ENCODE measurements at regions not wholly inside any gene's neighbourhood (a gene's known extent, or its start where the extent isn't known, plus 50 kb on each side); places are given as distances from the start of the nearest gene placed in this dataset.

DNA sequence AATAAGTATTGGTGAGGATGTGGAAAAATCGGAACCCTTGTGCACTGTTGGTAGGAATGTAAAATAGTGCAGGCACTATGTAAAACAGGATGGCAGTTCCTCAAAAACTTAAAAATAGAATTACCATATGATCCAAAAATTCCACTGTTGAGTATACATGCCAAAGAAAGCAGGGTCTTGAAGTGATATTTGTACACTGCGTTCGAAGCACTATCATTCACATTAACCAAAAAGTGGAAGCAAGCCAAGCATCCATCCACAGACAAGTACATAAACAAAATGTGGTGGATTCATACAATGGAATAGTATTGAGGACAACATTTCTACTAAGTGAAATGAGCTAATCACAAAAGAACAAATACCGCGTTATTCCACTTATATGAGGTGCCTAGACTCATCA, 200.7 kb downstream of the TJP1 start:
- peaks cover 4% of the 10 kb centered on the region for H3K9me3 Mint-ChIP-seq
- H3K36me3 Mint-ChIP-seq, result no peaks in the 10 kb centered on the region
- no peak for ATAC-seq
- H3K27ac Mint-ChIP-seq, result no peak overlapping the region
- no peak overlapping the region for H3K4me3 Mint-ChIP-seq
- H3K27me3 Mint-ChIP-seq, result no peaks in the 10 kb centered on the region
- H3K4me1 Mint-ChIP-seq, result no peaks in the 10 kb centered on the region

DNA sequence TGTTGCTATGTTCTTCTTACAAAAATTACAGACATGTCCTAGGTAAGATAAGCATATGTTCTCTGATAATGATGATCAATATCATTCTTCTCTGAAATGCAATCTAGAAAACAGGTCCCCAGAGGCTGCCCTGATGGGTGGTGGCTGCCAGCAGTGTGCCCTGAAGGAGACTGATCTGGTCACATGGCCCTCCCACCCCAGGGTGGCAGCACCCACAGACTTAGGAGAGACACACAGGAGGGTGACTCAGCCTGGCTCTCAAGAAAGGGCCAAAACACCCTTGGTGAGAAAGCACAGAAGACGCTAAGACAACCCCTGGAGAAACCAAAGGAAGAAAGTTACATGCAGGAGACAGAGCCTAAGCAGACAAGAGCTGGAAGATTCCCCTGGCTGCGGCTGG, 203.7 kb downstream of the TJP1 start:
- no peaks in the 10 kb centered on the region for H3K27me3 Mint-ChIP-seq
- no peak for ATAC-seq

DNA sequence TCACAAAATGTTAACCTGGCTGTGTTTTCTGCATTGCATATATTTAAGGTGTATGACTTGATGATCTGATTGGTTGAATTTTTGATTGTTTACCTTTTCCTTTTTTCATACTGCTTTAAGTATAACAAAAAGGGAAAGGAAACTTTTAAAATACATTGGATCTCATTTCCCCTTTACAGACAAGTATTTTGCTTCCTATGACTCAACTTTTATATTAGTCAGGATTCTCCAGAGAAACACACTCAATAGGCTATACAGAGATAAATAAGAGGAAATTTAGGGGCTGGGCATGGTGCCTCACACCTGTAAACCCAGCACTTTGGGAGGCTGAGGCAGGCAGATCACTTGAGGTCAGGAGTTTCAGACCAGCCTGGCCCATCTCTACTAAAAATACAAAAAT, 205.8 kb downstream of the TJP1 start:
- H3K9me3 Mint-ChIP-seq, result peaks cover 4% of the 10 kb centered on the region
- no peak overlapping the region for H3K27ac Mint-ChIP-seq
- H3K27me3 Mint-ChIP-seq, result no peaks in the 10 kb centered on the region
- ATAC-seq, result no peak
- no peaks in the 10 kb centered on the region for H3K36me3 Mint-ChIP-seq
- no peaks in the 10 kb centered on the region for H3K4me1 Mint-ChIP-seq
- no peak overlapping the region for H3K4me3 Mint-ChIP-seq

More for the DNA sequence above, 203.7 kb downstream of the TJP1 start:
- no peak overlapping the region for H3K4me3 Mint-ChIP-seq
- no peak overlapping the region for H3K27ac Mint-ChIP-seq
- no peaks in the 10 kb centered on the region for H3K36me3 Mint-ChIP-seq
- no peaks in the 10 kb centered on the region for H3K4me1 Mint-ChIP-seq
- peaks cover 3% of the 10 kb centered on the region for H3K9me3 Mint-ChIP-seq

DNA sequence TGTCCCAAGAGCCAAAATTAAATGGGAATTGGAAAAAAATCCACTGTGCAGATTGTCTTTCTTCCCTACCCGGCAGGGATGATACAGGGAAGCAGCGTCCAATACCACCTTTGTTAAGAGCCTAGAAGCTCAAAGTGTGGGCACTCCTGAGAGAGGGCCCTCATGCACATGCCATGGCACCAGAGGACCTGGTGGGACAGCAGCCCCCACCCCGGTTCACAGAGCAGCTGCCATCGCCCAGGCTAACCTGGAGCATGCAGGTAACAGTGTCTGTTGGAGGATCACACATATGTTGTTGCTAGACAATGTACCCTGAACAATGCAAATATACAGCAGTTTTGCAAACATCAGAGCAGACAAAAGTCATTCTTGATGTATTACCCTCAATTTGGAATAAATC, 206.5 kb downstream of the TJP1 start:
- H3K4me3 Mint-ChIP-seq, result no peak overlapping the region
- H3K4me1 Mint-ChIP-seq, result no peaks in the 10 kb centered on the region
- no peaks in the 10 kb centered on the region for H3K36me3 Mint-ChIP-seq
- peaks cover 5% of the 10 kb centered on the region for H3K9me3 Mint-ChIP-seq
- no peaks in the 10 kb centered on the region for H3K27me3 Mint-ChIP-seq
- no peak for ATAC-seq
- H3K27ac Mint-ChIP-seq, result no peak overlapping the region

DNA sequence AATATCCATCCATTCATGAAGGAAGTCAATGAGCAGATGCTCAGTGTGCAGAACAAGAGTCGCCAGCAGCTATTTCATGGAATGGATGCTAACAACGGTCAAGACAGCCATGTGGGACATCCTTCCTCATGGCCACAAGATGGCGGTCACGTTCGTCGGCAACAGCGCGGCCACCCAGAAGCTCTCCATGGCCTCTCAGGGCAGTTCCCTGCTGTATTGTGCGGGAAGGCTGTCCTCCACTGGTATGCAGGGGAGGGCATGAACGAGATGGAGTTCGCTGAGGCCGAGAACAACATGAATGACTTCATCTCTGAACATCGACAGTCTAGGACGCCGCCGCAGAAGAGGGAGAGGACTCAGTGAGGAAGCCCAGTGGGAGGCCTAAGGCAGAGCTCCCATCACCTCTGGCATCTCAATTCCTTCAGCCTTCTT, 208.3 kb downstream of the TJP1 start:
- Mint-ChIP-seq H3K9me3 (peaks cover 5% of the 10 kb centered on the region), H3K4me3 (no peak overlapping the region), H3K4me1 (no peaks in the 10 kb centered on the region), H3K27me3 (no peaks in the 10 kb centered on the region), H3K27ac (no peak overlapping the region), H3K36me3 (no peaks in the 10 kb centered on the region)
- no peak for ATAC-seq

DNA sequence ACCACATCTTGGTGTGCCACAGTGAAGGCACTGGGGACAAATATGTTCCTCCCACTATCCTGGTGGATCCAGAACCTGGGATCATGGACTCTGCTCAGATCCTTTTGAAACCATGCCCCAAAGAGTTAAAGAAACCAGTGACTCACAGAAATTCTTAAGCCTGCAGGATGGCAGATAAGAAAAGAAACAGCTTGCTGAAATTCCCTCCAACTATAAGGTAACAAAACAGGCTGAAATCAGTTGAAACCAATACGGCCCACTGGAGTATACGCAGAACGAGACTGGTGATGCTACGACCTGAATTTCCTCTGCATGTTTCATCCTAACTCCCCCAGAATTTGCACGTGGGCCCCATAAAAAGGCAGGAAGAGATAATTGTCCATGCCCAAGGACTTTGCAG, 209.6 kb downstream of the TJP1 start:
- Mint-ChIP-seq H3K27me3 (no peaks in the 10 kb centered on the region), H3K36me3 (no peaks in the 10 kb centered on the region), H3K27ac (no peak overlapping the region), H3K9me3 (peaks cover 5% of the 10 kb centered on the region), H3K4me1 (no peaks in the 10 kb centered on the region), H3K4me3 (no peak overlapping the region)
- ATAC-seq, result no peak

DNA sequence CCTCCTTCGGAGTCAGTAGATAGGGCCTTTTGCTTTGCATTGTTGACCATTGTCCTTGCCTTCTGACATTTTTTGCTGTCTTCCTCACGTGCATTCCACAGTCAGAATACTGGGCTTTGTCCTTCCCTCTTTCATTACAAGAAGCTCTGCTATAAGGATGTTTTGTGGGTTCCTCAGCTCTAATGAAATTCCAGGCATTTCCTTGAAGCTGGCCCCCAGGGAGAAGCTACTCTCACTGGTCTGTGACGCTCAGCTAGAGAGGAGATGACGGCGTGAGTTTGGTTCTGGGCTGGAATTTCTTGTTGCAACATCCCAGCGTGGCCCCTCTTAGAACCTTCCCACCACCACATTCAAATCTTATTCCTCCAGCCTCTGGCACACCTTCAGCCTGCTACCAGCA, 210.2 kb downstream of the TJP1 start:
- Mint-ChIP-seq H3K27me3 (no peaks in the 10 kb centered on the region), H3K36me3 (no peaks in the 10 kb centered on the region), H3K27ac (no peak overlapping the region), H3K4me3 (no peak overlapping the region), H3K4me1 (no peaks in the 10 kb centered on the region), H3K9me3 (peaks cover 5% of the 10 kb centered on the region)
- no peak for ATAC-seq

DNA sequence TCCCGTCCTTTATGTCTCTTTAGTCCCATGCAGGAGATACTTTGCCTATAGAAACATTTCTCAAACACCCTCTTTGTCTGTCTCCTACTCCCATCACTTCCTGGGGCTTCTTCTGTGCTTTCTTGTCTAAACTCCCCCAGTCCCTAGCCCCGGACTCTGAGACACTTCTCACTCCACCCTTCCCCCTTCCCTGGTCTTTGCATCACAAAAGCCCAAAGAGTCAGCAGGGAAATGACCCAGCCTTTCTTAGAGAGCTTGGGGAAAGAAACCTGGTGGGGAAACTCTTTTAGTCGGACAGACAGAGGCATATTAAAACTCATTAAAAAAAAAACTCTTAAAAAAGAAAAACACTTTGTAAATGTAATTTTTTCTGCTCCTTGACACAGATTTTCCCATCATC, 211.2 kb downstream of the TJP1 start:
- ATAC-seq, result no peak
- peaks cover 5% of the 10 kb centered on the region for H3K9me3 Mint-ChIP-seq
- no peak overlapping the region for H3K27ac Mint-ChIP-seq
- H3K4me3 Mint-ChIP-seq, result no peak overlapping the region
- H3K4me1 Mint-ChIP-seq, result no peaks in the 10 kb centered on the region
- H3K36me3 Mint-ChIP-seq, result no peaks in the 10 kb centered on the region
- H3K27me3 Mint-ChIP-seq, result no peaks in the 10 kb centered on the region

DNA sequence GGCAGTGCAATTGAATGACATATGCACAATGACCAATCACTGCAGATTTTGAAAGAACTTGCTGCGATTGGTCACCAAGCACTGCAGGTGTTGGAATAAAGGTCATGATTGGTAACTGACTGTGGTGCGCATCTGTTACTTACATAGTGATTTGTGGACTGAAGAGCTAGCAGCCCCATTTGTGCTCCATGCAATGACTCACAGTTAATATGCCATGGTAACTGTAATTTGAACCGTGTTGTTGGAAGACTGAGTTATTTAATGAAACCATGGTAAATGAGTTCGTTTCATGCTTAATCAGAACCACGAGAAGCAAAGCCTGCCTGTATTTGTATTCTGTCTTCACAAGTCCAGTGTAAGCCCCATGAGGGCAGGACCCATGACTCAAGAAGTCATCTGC, 220.5 kb downstream of the TJP1 start:
- no peaks in the 10 kb centered on the region for H3K36me3 Mint-ChIP-seq
- no peaks in the 10 kb centered on the region for H3K4me1 Mint-ChIP-seq
- H3K9me3 Mint-ChIP-seq, result peaks cover 2% of the 10 kb centered on the region
- ATAC-seq, result no peak
- no peak overlapping the region for H3K4me3 Mint-ChIP-seq
- no peak overlapping the region for H3K27ac Mint-ChIP-seq
- H3K27me3 Mint-ChIP-seq, result no peaks in the 10 kb centered on the region

DNA sequence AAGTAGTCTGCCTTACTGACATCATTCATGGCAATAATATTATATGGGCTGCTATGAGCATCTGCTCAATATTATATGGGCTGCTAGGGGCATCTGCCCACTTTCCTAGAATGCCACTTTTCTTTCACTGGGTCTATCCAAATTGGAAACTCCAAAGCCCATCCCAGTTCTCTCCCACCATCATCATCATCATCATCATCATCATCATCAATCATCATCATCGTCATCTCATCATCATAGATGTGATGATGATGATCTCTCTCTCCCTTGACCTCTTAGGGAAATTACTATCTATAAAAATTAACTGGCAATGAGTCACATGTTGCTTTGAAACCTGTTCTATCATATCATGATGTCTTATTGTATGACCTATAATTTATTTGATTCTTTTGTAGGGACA, 222.0 kb downstream of the TJP1 start:
- H3K27me3 Mint-ChIP-seq, result no peaks in the 10 kb centered on the region
- H3K4me1 Mint-ChIP-seq, result no peaks in the 10 kb centered on the region
- no peak for ATAC-seq
- no peaks in the 10 kb centered on the region for H3K36me3 Mint-ChIP-seq
- no peak overlapping the region for H3K4me3 Mint-ChIP-seq
- H3K9me3 Mint-ChIP-seq, result peaks cover 2% of the 10 kb centered on the region
- H3K27ac Mint-ChIP-seq, result no peak overlapping the region

DNA sequence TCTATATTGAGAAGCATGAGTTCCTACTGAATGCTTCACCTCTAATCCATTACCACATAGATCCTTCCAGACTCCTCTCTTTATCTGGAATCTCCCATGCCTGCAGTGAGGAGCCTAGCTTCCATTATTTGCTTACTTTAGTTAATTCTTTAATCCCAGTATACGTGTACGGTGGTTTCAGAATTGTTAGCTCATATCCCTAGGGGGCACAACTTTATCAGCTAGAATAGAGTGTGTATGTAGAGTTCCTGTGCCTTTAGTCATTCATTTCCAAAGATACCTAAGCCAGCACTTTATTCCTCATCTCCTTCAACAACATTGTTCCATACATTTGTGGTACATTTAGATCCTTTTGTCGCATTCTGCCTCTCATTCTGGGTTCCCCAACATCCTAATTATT, 226.0 kb downstream of the TJP1 start:
- Mint-ChIP-seq H3K36me3 (no peaks in the 10 kb centered on the region), H3K9me3 (peaks cover 15% of the 10 kb centered on the region), H3K4me1 (no peaks in the 10 kb centered on the region), H3K27ac (no peak overlapping the region), H3K27me3 (peaks cover 7% of the 10 kb centered on the region), H3K4me3 (no peak overlapping the region)
- no peak for ATAC-seq

DNA sequence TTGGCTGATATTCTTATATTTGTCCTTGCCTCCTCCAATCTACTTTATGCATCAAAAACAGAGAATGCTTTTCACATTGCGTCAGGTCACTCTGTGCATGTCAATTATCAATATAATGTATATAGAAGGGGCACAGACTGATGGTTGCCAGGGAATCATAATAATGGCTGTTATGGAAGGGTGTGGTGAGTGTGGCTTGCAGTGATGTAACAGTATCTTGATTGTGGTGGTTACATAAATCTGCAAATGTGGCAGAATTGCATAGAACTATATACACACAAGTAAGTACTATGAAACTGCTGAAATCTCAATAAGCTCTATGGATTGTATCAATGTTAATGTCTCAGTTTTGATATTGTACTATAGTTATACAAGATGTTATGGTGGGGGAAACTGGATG, 228.6 kb downstream of the TJP1 start:
- Mint-ChIP-seq H3K9me3 (peaks cover 13% of the 10 kb centered on the region), H3K4me1 (no peaks in the 10 kb centered on the region), H3K27me3 (peaks cover 7% of the 10 kb centered on the region), H3K27ac (no peak overlapping the region), H3K36me3 (no peaks in the 10 kb centered on the region), H3K4me3 (no peak overlapping the region)
- no peak for ATAC-seq

DNA sequence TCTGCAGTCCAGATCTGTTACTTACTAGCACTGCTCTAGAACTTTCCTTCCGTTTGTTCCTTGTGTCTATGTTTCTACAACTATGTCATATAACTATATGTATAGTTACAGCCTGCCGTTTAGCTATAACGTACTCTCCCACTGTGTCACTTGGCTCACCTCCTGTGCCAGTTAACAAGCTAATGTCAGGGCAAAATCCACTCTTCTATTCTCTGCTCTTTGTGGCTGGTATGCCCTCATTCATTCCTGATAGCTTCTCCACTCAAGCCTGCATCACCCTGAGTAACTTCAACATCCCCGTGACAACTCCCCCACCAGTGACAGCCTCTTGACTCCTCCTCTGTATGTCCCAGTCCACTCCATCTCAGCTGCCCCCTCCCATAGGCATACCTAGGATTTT, 229.2 kb downstream of the TJP1 start:
- Mint-ChIP-seq H3K4me1 (no peaks in the 10 kb centered on the region), H3K9me3 (peaks cover 13% of the 10 kb centered on the region), H3K36me3 (no peaks in the 10 kb centered on the region), H3K27ac (no peak overlapping the region), H3K27me3 (peaks cover 7% of the 10 kb centered on the region), H3K4me3 (no peak overlapping the region)
- no peak for ATAC-seq

DNA sequence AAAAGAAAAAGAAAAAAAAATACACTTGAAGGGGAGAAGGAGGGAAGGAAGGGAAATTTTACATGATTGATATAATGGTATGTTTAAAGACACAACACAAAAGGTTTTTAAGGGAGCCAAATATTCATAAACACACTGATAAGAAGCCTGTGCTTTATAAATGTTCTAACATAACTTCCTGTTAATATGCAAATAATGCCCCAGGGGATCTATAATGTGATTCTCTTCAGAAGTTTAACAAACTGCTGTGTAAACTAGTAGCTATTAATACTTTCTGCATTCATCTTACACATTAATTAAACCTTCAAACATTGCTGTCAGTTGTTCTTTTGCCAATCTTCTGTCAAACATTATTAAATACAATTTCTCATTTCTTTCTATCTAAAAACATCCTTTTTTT, 231.6 kb downstream of the TJP1 start:
- no peak for ATAC-seq
- H3K27me3 Mint-ChIP-seq, result peaks cover 7% of the 10 kb centered on the region
- no peaks in the 10 kb centered on the region for H3K4me1 Mint-ChIP-seq
- H3K36me3 Mint-ChIP-seq, result no peaks in the 10 kb centered on the region
- no peak overlapping the region for H3K27ac Mint-ChIP-seq
- no peak overlapping the region for H3K4me3 Mint-ChIP-seq
- peaks cover 16% of the 10 kb centered on the region for H3K9me3 Mint-ChIP-seq

DNA sequence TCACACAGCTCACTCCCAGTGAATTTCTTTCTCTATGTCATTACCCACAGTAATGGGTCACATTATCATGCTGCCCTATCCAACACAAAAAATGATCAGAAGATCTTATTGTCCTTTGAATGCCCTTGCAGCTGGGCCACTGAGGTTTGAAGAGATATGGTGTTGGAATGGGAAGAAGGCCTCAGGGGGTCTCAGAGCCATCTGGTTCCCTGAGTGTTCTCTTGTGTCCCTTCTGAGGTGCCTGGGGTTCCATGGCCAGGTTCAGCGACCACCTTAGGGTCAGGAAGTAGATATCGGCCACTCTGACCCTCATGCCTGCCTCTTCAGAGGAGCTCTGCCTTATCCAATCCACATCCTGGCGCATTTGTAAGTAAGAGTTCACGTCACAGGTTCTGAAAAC, 232.3 kb downstream of the TJP1 start:
- no peaks in the 10 kb centered on the region for H3K36me3 Mint-ChIP-seq
- peaks cover 19% of the 10 kb centered on the region for H3K9me3 Mint-ChIP-seq
- no peaks in the 10 kb centered on the region for H3K4me1 Mint-ChIP-seq
- no peak for ATAC-seq
- no peak overlapping the region for H3K4me3 Mint-ChIP-seq
- H3K27me3 Mint-ChIP-seq, result peaks cover 7% of the 10 kb centered on the region
- no peak overlapping the region for H3K27ac Mint-ChIP-seq

DNA sequence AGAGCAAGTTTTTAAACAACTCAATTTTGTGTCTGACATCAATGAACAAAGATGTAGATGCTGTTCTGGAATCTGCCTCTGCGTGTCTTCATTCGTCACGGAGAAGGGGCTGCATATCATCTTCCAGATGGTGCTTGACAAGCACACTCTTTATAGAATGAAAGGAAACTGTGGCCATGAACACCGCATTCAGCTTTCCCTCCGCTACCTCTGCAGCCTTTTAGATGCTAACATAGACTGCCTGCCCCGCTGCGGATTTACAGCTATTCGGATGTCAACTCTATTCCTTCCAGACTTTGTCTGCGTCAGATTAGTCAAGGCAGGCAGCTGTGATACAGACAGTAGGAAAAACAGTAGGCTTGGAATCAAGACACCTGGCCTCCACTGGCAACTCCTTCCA, 232.9 kb downstream of the TJP1 start:
- Mint-ChIP-seq H3K4me3 (no peak overlapping the region), H3K27me3 (peaks cover 5% of the 10 kb centered on the region), H3K36me3 (no peaks in the 10 kb centered on the region), H3K9me3 (peaks cover 20% of the 10 kb centered on the region), H3K27ac (no peak overlapping the region), H3K4me1 (no peaks in the 10 kb centered on the region)
- ATAC-seq, result no peak

DNA sequence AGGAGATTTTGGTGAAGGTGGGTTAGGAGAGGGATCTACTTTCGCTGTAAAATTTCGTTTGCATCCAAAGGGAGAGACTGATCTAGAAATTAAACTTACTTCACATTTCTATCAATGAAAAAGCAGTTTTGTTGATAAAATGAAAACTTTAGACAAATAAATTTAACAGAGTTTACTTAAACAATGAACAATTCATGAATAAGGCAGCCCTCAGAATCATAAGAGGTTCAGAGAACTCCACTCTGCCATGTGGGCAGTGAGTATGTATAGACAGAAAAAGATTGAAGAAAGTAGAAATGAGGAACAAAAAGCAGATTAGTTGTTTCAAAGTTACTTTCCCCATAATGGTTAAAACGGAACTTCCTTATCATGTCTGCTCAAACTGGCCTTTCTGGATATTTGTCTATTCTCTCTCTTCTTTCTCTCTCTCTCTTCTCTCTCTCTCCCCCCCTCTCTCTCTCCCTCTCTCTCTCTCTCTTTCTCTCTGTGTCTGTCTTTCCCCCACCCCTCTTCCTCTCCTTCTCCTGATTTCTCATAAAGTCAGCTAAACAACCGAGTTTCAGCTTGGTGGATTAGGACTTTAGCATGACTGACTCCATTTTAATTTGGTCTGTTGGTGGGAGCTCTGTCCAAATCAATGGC, 248.9 kb downstream of the TJP1 start:
- Mint-ChIP-seq H3K27ac (no peak overlapping the region), H3K27me3 (peaks cover 56% of the 10 kb centered on the region), H3K4me1 (no peaks in the 10 kb centered on the region), H3K9me3 (peaks cover 10% of the 10 kb centered on the region), H3K4me3 (no peak overlapping the region), H3K36me3 (no peaks in the 10 kb centered on the region)
- no peak for ATAC-seq
